Kidney epithelial cell (primary cell): ENCODE measurements at regions not wholly inside any gene's neighbourhood (a gene's known extent, or its start where the extent isn't known, plus 50 kb on each side); places are given as distances from the start of the nearest gene placed in this dataset.

Source experiments
- DNase-seq: peaks from one replicate; pipeline ENCODE4 v3.0.0-alpha.2; 2010; ENCODE audit warnings: low read depth
- H3K27me3 ChIP-seq: 2 replicates; pipeline ENCODE4 v1.6.0; 2011; ENCODE audit warnings: low read length; ENCODE audit not compliant: control insufficient read depth, insufficient read depth
- H3K36me3 ChIP-seq: 2 replicates; pipeline ENCODE4 v1.5.1; 2011; ENCODE audit warnings: low read length; ENCODE audit not compliant: control insufficient read depth, insufficient read depth
- H3K4me3 ChIP-seq: 2 replicates; pipeline ENCODE4 v1.5.1; 2011; ENCODE audit warnings: low read depth, mild to moderate bottlenecking, control low read depth, low read length
- TF ChIP-seq, protein P1 (sequence below): IDR thresholded peaks from 2 replicates; pipeline ENCODE4 v1.5.1; 2011; ENCODE audit warnings: mild to moderate bottlenecking, moderate library complexity, low read length, control low read depth, inconsistent platforms; ENCODE audit not compliant: insufficient read depth, poor library complexity, severe bottlenecking

GRCh38 chr11:15912291-15912690 lies 444.1 kb downstream of the SOX6 start:
- TF ChIP-seq, protein P1, sequence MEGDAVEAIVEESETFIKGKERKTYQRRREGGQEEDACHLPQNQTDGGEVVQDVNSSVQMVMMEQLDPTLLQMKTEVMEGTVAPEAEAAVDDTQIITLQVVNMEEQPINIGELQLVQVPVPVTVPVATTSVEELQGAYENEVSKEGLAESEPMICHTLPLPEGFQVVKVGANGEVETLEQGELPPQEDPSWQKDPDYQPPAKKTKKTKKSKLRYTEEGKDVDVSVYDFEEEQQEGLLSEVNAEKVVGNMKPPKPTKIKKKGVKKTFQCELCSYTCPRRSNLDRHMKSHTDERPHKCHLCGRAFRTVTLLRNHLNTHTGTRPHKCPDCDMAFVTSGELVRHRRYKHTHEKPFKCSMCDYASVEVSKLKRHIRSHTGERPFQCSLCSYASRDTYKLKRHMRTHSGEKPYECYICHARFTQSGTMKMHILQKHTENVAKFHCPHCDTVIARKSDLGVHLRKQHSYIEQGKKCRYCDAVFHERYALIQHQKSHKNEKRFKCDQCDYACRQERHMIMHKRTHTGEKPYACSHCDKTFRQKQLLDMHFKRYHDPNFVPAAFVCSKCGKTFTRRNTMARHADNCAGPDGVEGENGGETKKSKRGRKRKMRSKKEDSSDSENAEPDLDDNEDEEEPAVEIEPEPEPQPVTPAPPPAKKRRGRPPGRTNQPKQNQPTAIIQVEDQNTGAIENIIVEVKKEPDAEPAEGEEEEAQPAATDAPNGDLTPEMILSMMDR, result no peak
- Histone ChIP-seq H3K36me3 (no peaks in the 10 kb centered on the region), H3K4me3 (no peak overlapping the region)

GRCh38 chr11:15912825-15913224 lies 443.5 kb downstream of the SOX6 start:
- Histone ChIP-seq H3K36me3 (no peaks in the 10 kb centered on the region), H3K27me3 (no peaks in the 10 kb centered on the region), H3K4me3 (no peak overlapping the region)
- no peak for DNase-seq
- TF ChIP-seq, protein P1, result no peak

More at GRCh38 chr11:15912291-15912690, 444.1 kb downstream of the SOX6 start:
- DNase-seq, result no peak
- H3K27me3 ChIP-seq, result no peaks in the 10 kb centered on the region

DNA sequence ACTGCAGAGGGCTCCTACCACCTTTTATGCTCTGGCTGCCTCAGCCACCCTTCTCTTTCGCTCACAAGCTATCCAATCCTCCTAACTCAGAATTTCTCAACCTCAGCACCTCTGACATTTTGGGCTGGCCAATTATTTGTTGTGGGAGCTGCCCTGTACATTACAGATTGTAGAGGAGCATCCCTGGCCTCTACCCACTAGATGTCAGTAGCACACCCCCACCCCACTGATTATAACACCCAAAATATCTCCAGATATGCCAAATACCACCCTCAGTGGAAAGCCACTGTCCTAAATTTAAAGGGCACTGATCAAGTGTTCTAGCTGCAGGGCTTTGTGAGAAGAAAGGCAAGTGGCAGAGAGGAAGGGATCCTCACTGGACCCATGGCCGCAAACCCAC lies 443.1 kb downstream of the SOX6 start:
- H3K4me3 ChIP-seq, result no peak overlapping the region
- H3K36me3 ChIP-seq, result no peaks in the 10 kb centered on the region
- TF ChIP-seq, protein P1, result no peak
- H3K27me3 ChIP-seq, result no peaks in the 10 kb centered on the region
- DNase-seq, result no peak
